ENCODE measurements at regions not wholly inside any gene's neighbourhood (a gene's known extent, or its start where the extent isn't known, plus 50 kb on each side); places are given as distances from the start of the nearest gene placed in this dataset.

- TF ChIP-seq EZH2 (IDR thresholded peaks at IDR 0.05) (no peak), CTCF (IDR thresholded peaks at IDR 0.05) (no peak)
These were observed 172.0 kb upstream of the NTM start for GRCh38 chr11:131198161-131199014.
